Heart left ventricle (tissue), 13 donors: ENCODE measurements at regions not wholly inside any gene's neighbourhood (a gene's known extent, or its start where the extent isn't known, plus 50 kb on each side); places are given as distances from the start of the nearest gene placed in this dataset.

Experiments
- POLR2A ChIP-seq, 2 donors: fragments of 450-650 bp; IDR thresholded peaks; one replicate each; pipeline ENCODE4 v1.6.1; 2017; ENCODE audit warnings: antibody characterized with exemption in 2 of 2, mild to moderate bottlenecking in 2 of 2, moderate library complexity in 2 of 2
- TF ChIP-seq, protein P1 (sequence below), 12 donors: fragments of 200-600 bp; sonication (generic) in 4 of 12; IDR thresholded peaks; one replicate each; pipeline versions ENCODE4 v1.5.0 to v1.8.0; 2018 to 2022; ENCODE audit warnings: antibody characterized with exemption in 12 of 12, mild to moderate bottlenecking in 5 of 12
- donor health status: ischemic (EF 13 %, LVEDD 7.1; RV severe dilation, severe dysfunction).
- donor health status: DM: no; HTN: yes; CAD: no.
- donor health status: DM: no; HTN: no; CAD: no.
- donor health status: ischemic (EF 25% LVEDD 6.9; RV normal size, moderate dysfunction).
- donor health status: ischemic (EF 25% LVEDD 5.7; RV mildly dilated, moderate dysfunction).
- donor health status: ischemic (EF 35%, LVEDD 5.7; RV mildly dilated, moderate dysfunction).
- donor health status: nonischemic (EF 11% LVEDD 7.7; RV severe dilation, severe dysfunction).
- donor health status: DM: yes; HTN: yes; CAD: no.
- donor health status: PGD.
- donor health status: ischemic (EF 29% LVEDD 5.4; RV normal size, mild dysfunction).
- donor health status: nonischemic (EF 23%, LVEDD 6.1; RV moderate dilation, normal function).

DNA sequence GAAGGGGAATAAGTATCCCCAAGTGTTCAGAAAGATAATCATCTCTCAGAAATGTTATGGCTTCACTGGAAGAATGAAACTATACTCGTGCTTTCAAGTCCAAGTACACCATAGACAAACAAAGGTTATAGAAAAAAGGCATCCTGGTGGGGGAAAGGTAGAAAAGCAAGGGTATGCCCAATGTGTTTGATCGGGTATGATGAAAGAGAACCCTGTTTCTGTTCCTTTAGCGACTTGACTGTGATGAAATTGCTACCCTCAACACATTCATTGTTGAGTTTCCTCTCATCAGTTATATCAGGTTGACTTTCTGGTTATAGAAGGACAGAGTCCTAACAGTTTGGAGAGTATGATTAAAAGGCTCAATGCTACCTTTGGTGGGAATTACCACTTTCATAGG is 464.3 kb downstream of the GRXCR1 start:
- TF ChIP-seq POLR2A (IDR thresholded peaks at IDR 0.05), result no peak
- TF ChIP-seq, protein P1, sequence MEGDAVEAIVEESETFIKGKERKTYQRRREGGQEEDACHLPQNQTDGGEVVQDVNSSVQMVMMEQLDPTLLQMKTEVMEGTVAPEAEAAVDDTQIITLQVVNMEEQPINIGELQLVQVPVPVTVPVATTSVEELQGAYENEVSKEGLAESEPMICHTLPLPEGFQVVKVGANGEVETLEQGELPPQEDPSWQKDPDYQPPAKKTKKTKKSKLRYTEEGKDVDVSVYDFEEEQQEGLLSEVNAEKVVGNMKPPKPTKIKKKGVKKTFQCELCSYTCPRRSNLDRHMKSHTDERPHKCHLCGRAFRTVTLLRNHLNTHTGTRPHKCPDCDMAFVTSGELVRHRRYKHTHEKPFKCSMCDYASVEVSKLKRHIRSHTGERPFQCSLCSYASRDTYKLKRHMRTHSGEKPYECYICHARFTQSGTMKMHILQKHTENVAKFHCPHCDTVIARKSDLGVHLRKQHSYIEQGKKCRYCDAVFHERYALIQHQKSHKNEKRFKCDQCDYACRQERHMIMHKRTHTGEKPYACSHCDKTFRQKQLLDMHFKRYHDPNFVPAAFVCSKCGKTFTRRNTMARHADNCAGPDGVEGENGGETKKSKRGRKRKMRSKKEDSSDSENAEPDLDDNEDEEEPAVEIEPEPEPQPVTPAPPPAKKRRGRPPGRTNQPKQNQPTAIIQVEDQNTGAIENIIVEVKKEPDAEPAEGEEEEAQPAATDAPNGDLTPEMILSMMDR (IDR thresholded peaks at IDR 0.05), result no peak
